RPMI8226 (cell line): ENCODE measurements at regions not wholly inside any gene's neighbourhood (a gene's known extent, or its start where the extent isn't known, plus 50 kb on each side); places are given as distances from the start of the nearest gene placed in this dataset.

Source experiments
- DNase-seq: peaks from one replicate; pipeline ENCODE4 v3.0.0-alpha.2; 2015

DNA sequence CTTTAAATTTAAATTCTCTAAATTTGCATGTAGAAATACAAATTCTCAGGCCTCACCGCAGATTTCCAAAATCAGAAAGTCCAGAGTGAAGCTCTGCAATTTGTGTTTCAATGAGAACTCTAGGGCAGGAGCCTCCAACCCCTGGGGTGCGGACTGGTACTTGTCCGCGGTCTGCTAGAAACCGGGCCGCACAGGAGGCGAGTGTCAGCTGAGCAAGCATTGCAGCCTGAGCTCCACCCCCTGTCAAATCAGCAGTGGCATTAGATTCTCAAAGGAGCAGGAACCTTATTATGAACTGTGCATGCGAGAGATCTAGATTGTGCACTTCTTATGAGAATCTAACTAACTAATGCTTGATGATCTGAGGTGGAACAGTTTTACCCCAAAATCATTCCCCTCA is 203.0 kb upstream of the PCSK2 start:
- no peak for DNase-seq

DNA sequence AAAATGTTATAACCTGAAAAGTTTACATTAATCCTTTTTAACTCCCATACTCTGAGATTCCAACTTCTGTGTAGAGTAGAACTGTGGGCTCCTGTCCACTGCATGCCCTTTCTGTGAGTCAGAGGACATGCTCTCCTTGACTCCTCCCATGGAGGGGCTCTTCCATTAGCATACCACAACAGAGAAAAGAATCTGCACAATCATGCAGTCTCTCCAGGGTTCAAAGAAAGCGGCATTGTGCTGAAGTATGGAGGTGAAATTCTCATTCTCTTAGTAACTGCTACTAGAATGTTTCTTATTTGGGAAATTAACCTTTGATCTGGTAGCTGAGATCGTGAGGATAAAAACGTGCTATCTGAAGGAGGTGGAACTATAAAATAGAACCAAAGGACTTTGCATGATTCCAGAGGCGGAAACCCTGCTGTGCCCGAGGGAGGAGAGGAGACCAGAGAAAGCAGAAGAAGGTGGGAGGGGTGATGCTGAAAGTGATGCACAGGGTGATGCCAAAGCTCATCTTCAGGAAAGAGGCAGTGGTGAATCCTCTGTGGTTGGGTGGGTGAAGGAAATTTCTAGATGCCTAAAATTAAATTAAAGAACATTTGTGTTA is 202.2 kb upstream of the PCSK2 start:
- DNase-seq = no peak

DNA sequence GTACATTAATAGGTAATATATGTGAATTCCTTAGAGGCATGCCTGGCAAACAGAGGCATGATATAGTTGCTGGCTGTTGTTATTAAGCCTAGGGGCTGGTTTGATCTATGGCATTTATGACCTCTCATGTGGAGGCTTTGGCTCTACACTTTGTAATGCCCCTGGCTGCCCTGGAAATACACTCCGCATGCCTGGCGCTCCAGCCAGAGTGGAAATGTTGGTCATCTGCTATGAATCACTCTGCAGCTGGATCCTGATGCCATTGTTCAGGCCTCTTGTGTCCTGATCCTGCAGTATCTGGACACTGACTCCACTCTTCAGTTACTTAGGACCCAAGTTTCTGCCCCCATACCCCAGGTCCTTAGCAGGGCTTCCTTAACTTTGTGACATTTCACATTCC is 200.5 kb upstream of the PCSK2 start:
- DNase-seq = no peak

DNA sequence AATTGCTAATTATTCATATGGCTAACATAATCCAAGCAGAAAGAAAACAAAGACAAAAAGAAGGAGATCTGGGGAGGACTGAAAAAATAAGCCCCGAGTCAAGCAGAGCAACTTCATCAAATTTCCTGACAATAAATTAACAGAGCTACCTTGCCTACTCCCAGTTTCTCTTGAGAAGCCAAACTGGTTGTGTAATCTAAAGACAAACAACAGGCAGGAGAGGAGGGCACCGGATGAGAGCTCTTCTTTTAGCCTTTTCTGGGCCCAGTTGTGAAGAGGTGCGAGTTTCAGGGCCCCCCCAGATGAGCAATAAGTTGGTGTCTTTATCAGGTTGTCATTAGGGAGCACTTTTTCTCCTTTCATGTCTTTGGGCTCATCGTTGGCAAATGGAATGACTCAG is 197.1 kb upstream of the PCSK2 start:
- DNase-seq = no peak

DNA sequence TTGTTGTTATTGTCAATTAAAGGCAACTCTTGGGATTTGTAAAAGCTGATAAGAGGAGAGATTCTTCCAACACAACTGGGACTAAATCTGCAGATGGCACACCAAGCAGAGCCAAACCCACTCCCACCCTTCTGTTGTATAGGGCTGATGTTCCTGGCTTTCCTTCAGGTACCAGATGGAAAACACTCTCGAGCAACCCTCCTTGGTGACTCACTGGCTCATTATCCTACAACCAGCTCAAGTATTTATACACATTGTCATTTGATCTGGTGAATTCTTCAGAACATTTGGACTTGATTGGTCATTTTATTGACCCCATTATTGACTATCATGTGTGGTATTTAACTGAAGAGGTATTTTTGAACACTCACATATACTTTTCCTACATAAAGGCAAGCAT is 190.3 kb upstream of the PCSK2 start:
- DNase-seq = no peak

DNA sequence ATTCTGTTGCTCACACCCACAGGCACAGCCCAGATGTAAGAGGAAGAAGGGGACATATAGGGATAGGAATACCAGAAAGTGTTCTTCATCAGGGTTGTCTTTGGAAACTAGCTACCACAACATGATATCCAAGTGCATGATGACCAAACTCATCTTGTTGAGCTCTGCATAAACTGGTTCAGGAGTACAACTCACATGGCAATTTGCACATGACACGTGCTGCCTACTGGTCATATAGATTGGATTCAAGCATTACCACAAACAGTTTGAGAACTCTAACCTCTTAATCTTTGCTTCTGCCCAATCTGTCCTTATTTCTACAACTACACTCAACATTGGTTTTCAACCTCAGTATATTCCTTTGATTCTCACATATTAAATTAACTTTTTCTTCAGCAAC is 184.7 kb upstream of the PCSK2 start:
- no peak for DNase-seq

DNA sequence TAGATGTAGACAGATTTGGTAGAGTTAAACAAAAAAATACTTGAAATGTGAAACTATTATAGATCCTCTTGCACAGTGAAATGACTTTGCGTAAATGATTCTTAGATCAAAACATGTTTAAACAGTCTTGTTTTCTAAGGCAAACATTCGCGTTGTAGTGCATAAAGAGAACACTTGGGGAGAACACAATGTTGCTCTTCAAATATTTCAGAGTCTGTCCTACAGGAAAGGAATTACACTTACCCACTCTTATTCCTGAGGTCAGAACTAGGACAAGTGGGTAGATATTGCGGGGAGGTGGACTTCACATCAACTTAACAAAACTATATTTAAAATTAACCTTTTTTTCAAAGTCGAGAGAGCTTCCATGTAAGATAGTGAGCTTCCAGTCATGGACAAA is 183.5 kb upstream of the PCSK2 start:
- DNase-seq = no peak

DNA sequence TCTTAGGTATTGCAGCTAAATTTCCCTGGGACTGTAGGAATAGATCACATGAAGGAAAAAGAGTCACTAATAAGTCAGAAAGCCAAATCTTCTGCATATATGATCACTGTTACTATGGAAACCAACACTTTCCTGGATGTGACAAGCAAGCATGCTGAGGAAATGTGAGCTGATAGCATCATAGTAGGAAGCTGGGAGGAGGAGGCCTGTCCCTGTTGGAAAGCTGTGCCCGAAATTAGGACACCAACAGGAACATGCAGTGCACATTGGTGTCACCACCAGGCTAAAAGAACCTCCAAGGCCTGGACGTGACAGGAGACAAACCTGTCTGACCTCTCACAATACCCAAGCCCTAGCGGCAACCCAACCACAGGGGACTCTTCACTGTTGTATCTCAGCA is 181.9 kb upstream of the PCSK2 start:
- no peak for DNase-seq

DNA sequence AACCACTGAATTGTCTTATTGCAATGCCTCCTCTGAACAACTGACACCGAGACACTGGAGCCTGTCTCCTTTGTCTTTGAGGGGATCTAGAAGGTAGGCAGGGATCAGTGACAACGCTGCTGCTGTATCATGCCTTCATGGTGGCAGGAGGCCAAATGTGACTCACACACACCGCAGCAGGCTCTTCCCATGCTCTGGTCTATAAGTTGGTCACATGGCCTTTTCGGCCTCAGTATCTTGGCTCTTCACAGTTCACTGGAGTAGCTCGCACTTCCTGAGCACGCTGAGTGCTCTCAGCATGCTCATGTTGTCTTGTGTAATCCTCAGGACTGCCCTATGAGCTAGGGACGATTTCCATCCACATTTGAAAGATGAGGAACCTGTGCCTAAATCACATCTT is 167.4 kb upstream of the PCSK2 start:
- DNase-seq = peak; percentile 21

DNA sequence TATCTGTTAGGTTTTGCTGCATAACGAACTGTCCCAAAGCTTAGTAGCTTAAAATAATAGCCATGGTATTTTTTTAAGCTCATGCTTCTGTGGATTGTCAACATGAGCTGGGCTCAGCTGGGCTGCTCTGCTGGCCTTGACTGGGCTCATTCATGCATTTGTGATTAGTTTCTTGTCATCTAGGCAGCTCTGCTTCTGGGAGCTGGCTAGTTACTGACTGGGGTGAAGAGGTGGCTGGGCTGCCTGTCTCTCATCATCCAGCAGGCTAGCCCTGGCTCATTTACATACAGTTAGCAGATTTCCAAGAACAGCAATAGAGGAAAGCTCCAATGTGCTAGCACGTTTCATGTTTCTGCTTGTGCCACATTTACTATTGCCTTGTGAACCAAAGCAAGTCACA is 165.1 kb upstream of the PCSK2 start:
- no peak for DNase-seq

DNA sequence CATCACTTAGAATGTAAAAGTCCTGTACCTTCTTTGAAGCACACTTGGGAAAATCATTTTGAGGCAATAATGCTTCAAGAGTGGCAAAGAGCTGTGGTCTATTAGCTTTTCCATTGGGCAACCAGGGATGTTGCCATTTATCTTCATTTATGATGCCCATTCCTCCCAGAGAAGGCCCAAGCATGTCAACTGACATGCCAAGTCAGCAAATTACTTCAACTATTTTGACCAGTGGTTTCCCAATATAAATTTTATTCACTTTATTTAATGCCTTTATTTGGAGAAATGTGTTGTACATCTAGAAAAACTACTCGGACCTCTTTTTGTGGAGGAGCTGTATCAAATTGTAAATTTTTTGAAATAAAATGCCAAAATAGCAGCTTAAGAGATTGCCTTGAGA is 164.1 kb upstream of the PCSK2 start:
- DNase-seq = no peak

DNA sequence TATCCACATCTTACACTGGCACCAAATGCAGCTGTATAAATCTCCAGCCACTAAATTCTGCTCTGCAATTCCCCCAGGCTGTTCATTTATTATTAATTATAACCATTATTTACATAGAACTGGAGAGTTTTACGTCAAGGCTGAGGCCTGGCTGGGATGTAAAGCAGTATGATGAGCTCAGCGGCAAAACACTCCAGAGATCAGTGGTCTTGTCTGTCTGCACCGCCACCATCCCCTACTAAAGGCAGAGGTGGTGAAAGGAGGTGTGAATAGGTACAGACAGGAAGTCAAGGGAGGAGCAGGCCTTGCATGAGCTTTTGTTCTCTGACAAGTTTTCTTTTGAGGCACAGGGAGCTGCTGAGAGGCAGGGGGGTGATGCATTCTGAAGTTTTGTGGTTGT is 159.9 kb upstream of the PCSK2 start:
- no peak for DNase-seq

DNA sequence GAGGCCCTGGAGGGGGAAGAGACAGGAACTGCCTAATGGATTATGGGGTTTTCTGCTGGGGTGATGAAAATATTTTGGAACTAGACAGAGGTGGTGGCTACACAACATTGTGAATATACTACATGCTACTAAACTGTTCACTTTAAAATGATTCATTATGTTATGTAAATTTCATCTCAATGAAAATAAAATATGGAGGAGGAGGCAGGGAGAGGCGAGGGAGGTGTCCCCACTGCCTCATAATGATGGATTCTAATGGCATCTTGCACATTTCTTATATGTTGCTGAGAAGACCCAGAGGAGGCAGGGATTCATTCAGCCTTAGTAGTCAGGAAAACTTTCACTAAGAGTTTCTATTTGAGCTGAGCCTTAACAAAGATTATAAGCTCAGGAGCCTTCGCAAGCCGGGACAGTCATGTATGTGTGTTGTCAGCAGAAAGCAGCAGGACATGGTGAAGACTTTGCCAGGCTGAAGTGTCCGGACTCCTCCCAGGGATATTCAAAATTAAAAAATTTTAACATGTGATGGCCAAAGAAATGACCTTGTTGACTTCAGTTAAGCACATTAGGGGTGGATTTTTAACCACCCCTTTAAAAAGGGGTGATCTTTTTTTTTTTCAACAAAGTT is 158.6 kb upstream of the PCSK2 start:
- no peak for DNase-seq

DNA sequence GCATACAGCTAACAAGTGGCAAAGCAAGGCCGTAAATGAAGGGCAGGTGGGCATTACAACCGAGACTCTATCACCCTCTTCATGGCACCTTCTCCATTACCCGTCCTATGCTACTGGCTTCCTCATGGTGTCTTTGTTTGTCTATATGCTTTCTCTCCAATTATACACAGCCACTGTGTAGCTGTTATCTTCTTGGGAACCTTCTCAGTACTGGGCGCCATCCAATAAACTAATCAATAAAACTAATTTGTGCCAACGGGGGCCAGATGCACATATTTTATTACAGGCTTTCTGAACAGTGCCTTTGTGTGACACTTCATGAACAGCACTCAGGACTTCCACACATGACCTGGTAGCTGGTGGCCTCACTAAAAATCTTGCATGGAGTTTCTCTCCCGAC is 149.8 kb upstream of the PCSK2 start:
- DNase-seq = no peak

DNA sequence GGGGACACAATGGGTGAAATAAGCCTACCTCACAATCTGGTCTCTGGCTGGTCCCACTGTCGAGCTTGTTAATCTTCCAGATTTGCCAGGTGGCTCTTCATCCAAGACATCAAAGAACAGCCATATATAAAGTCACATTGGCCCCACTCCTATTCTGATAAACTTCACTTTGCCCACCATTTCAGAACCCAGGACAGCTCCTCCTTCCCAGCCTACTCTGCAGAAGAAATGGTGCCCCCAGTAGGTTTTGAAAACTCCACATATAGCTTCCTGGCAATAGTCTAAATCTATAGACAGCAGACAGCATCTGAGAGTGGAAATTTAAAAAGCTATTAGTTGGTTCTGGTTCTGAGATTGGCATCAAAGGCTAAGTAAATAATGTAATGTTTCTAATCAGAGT is 143.1 kb upstream of the PCSK2 start:
- no peak for DNase-seq

DNA sequence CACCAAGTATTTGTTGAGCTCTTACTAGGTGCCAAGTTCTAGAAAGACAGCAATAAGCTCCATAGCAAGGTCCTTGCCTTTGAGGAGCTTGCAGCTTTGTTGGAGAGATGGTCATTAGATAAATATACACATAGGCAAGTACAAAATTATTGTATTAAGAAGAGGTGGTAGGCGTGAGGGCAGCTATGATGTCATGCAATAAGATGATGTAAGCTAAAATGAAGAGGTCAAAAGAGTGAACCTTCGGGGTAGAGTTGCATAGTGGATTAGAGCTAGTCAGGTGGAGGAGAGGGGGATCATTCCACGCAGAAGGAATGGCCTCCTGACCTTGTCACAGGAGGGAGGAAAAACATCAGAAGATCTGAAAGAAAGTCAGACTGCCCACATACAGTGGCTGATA is 141.9 kb upstream of the PCSK2 start:
- DNase-seq = no peak

DNA sequence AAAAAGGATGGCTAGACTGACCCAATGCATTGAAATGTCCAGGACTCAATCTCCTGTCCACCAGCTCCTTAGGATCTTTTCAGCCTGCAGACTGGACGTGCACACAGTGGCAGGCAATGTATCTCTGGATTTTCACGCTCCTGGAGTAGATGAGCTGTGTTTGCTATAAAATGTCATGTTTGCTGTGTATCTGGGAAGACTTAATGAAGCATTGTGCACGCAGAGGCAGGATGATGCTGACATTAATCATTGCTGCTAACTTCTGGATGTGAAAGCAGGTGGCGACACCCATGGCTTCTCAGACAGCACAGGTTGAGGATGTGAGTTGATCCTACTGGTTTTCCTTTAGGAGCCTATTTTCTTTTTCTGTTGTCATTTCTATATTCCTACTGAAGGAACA is 133.1 kb upstream of the PCSK2 start:
- DNase-seq = no peak

DNA sequence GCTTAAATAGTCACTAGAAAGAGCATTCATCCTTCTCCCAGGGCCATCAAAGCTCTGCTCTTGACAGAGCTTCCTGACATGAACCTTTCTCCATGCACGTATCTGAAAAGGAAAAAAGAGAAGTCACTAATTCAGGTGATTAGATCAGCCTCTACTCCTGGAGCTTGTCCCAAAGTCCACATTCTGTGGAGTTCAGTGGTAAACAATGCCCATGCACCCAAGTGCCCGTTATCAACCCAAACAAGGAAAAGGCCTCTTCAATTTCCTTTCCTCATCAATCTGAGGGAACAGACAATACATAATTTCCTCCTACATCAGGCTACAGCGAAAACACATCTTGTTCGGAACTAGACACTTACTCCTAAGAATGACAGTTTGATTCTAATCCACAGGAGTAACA is 129.2 kb upstream of the PCSK2 start:
- no peak for DNase-seq

DNA sequence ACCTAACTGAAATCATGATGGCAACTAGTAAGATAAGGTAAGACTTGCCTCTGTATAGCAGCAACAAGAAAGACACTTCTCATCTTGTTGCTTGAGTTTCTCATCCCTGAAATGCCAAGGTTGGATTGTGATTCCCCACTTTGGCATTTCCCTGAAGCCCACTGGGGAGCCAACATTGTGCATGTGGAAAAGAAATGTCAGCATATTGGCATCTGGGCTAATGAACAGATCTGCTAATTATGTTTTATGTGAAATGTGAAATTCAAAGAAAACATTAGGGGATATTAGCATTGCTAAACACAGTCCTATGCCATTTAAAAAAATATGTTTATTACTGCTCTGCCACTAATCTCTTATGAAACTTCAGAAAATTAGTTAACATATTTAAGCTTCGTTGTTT is 126.3 kb upstream of the PCSK2 start:
- no peak for DNase-seq

DNA sequence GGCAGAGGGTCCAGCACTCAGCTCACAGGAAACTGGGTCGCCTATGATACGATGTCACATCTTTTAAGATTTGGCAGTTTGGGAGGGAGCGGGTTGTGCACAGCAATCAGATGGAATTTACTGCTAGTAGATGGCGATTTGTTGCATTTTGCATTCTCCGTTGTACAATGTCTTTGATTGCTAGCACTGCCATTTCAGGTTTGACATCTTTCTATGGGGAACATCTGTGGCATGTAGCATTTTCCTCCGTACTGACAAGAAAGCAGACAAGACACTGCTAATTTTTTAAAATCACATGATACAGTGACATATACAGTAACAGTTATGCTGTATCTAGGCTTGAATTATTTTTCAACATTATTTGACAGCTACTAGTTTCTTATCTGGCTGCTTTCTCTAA is 119.7 kb upstream of the PCSK2 start:
- DNase-seq = no peak

DNA sequence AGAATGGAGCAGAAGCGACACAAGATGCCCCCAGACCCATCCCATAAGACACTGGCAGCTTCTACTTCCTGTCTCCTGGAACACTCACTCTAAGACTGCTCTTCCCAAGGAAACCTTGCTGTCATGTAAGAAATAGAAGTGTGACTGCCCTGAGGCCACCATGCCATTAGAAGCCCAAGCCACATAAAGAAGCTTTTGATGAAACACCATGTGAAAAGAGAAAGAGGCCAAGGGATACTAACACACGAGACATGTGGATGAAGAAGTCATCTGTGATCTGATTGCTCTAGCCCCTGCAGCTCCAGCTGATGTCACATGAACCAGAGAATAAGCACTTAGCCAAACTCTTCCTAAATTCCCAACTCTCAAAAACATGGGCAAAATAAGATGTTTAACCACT is 117.9 kb upstream of the PCSK2 start:
- no peak for DNase-seq

DNA sequence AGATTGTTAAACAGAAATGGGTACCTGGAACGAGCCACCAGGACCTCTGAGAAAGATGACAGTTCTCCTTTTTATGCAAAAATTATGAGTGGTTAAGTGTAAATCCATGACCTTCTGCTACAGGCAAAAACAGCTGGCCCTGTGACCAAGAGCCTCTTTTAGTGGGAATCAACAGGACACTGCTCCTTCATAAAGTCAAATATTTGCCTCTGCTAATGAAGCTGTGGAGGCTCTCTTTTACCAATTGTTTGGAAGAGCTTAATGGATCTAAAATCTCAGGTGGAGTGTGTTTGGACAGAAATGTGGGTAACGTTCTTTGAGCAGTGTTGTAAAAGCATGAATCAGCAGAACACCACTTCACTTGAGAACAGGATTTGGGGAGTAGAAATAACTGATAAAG is 117.5 kb upstream of the PCSK2 start:
- DNase-seq = no peak

DNA sequence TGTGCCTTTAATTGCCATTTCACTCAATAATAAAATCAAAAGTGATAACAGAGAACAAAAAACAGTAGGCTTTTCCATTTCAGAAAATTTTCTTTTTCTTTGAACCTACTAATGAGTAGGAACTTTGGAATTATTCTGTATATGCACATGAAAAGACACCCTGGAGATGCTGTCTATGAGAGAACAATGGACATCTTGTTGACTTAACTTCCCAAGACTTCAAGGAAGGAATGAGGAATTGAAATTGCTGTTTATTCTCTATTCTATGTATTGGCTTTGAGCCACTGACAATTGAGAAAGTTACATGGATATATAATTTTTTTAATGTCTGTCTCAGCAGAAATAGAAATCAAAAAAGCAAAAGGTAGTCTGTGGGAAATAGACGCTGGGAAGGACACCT is 98.6 kb upstream of the PCSK2 start:
- DNase-seq = no peak

DNA sequence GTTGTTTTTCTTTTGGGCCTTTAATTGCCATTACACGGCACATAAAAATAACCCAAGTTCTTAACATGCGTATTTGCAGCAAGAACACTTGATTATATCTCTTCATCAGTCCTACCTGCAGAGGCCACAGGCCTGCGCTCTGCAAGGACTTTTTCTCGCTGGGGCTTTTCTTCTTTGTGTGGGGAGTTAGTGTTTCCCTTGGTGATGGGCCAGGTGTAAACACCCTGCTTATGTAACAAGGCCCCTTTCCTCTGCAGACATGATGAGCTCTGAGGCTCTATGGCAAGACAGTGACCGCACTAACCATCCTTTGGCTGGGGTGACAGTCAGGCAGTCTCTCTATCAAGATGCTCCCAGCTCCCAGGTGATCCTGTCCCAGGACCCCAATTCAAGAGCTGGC is 97.8 kb upstream of the PCSK2 start:
- no peak for DNase-seq

DNA sequence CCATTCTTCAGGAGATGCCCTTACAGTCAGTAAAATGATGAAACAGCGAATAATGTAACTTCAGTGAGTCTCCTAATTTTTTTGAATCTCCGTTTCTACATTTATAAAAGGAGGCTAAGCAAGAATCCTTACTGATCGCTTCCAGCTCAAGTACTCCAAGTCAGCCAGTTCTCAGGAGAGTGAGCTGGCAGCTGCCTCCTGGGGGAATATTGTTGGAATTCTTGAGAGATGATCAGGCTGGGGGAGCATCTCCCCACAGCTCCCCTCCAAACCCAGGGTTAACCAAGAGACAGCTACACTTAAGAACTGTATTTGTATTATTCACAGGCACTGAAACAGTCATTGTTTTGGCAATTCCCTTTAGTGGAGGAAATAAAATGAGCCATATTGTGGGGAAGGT is 89.1 kb upstream of the PCSK2 start:
- DNase-seq = no peak

DNA sequence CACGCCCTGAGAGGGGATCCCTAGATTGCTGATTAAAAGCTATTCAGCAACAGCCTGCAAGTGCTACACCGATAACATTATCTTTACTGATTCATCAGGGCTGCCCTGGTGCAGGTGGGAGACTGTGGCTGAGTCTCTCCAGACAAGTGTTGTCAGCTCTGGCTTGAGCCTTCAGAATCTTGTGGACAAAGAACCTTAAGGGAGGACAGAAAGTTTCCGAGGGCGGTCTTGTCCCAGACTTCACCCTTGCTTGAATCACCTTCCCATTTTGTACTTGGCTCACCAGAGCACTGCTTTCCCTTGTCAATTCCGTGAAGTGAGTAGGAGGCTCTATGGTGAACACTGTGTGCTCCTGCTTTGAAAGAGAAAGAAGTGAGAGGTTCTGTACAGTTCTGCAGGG is 88.6 kb upstream of the PCSK2 start:
- no peak for DNase-seq
